Activated CD4-positive, alpha-beta T cell treated with anti-CD3 and anti-CD28 coated beads, Interleukin-2, amount 50 U/mL, for 16 hours (primary cell): ENCODE measurements at regions not wholly inside any gene's neighbourhood (a gene's known extent, or its start where the extent isn't known, plus 50 kb on each side); places are given as distances from the start of the nearest gene placed in this dataset.
A peak's percentile ranks its signal among the peaks of the same experiment; 100 is the strongest.
"Not testable (repeated sequence)": the region's sequence is repeated elsewhere in the genome, so short reads cannot be mapped to it uniquely, and the experiment has no call there.

Experiments
- DNase-seq: peaks from one replicate; pipeline ENCODE4 v3.0.0-alpha.2; 2020

- DNase-seq, result peak; percentile 85
Observed at GRCh38 chr6:144544266-144544830, 259.2 kb downstream of the UTRN start.

- DNase-seq, result no peak
Observed at GRCh38 chr6:144546807-144547206, 261.7 kb downstream of the UTRN start.

- no peak for DNase-seq
Observed at GRCh38 chr6:144547409-144547808, 262.3 kb downstream of the UTRN start.

GRCh38 chr6:144548536-144548935 lies 263.4 kb downstream of the UTRN start:
- no peak for DNase-seq

DNA sequence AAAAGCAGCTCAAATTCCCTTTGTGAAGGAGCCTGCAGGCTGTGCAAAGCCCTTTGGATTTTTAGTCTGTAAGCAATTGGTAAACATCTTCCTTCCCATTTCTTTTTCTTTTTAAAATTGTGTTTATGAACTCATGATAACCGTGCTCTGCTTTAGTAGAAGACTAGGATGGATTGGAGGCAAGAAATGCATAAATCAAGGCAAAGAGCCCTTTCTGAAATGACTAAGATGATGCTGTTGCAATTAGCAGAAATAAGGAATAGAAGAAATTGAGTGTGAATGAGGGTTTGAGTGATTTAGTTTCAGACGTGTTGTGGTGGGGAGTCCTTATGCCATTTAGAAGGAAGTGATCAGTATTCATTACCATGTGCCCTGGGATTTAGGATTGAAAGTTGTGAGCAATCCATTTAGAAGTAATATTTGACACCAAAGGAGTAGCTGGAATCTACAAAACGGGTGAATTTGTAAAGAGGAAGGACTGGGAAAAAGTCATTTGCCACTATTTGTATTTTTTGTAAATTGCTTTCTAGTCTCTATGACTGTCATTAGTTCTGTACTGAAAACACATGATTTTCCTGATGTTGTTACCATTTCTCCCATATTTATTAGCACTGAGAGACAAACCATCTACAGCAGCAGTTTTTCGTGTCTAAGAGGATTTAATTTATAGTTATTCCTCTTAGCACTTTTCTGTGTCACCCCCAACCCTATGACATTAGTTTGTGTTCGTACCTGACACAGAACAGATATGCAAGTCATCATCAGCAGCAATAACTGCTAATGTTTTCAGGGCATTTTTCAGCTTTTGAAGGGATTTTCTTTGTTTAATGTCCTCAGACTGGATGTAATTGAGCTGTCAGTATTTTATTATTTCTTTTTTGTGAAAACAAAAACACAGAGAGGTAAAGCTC lies 265.0 kb downstream of the UTRN start:
- no peak for DNase-seq

GRCh38 chr6:144551339-144551738 lies 266.2 kb downstream of the UTRN start:
- no peak for DNase-seq

DNA sequence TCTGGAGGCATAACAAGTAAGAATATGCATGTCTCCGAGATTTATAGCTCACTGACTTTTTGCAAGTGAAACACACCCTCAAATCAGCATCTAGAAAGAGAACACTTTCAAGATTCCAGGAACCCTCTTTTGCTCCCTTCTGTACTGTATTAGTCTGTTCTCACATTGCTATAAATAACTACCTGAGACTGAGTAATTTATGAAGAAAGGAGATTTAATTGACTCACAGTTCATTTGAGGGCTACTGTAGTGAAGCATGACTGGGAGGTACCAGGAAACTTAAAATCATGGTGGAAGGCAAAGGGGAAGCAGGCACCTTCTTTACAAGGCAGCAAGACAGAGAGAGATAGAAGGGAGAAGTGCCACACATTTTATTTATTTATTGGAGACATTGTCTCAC lies 269.9 kb downstream of the UTRN start:
- DNase-seq, result no peak

GRCh38 chr6:144559865-144560593 lies 274.9 kb downstream of the UTRN start:
- peak; percentile 75 for DNase-seq

DNA sequence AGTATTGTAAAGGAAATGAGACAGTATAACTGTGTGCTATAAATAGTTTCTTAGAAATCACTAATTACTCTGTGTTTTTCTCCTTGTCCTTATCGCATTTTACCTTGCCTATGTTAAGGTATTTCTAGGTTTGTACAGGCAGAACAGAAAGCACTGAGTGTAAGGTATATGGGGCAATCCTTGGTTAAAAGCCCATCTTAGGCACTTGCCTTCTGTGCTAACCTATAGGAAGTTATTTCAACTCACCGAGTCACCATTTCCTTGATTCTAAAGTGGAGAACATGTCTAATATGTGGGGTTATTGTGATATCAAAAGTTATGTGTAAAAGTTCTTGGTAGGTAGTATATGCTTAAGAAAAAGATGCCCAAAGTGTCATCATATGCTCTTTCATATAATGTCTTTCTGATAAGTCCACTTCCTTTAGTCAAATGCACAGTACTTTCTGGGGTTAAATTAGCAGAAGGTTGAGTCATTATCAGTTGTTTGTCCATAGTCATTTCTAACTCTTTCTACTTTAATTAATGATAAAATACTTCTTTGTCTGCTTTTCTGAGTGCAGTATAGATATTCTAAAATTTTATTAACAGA lies 276.4 kb downstream of the UTRN start:
- peak; percentile 23 for DNase-seq

DNA sequence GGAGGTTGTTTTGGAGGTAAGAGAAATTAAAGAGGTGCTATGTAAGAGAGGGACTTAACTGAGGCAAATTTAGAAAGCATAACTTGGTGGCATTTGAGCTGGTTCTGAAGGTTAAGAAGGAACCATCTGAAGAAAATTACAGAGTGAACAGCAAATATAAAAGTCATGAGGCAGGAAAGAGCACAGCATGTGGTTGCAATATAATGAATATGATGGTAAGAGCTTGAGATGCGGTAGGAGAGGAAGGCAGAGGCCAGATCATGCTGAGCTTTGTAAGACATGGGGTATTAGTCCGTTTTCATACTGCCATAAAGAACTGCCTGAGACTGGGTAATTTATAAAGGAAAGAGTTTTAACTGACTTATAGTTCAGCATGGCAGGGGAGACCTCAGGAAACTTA lies 279.1 kb downstream of the UTRN start:
- DNase-seq, result no peak

- peak; percentile 42 for DNase-seq
Observed at GRCh38 chr6:144566868-144567615, 281.9 kb downstream of the UTRN start.

DNA sequence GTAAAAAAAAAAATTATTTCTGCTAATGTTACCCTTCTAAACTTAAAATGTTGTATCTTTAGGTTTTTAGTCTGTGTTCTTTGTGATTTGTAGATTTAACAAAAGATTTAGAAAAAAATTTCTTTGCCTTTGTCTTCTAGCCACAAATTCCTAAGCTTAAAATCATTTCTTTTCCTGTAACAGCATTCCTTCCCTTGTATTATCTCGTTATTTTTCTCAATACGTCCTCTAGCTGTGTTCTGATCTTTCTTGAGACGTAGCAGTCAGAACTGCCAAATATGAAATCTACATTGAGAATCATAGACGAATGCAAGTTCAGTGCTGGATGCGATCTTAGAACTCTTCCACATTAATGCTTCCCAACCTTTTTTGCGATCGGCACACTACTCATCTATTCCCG lies 283.1 kb downstream of the UTRN start:
- DNase-seq, result no peak

DNA sequence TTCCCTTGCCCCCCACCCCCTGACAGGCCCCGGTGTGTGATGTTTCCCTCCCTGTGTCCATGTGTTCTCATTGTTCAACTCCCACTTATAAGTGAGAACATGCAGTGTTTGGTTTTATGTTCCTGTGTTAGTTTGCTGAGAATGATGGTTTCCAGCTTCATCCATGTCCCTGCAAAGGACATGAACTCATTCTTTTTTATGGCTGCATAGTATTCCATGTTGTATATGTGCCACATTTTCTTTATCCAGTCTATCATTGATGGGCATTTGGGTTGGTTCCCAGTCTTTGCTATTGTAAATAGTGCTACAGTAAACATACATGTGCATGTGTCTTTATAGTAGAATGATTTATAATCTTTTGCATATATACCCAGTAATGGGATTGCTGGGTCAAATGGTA lies 287.4 kb downstream of the UTRN start:
- DNase-seq, result not testable (repeated sequence)

DNA sequence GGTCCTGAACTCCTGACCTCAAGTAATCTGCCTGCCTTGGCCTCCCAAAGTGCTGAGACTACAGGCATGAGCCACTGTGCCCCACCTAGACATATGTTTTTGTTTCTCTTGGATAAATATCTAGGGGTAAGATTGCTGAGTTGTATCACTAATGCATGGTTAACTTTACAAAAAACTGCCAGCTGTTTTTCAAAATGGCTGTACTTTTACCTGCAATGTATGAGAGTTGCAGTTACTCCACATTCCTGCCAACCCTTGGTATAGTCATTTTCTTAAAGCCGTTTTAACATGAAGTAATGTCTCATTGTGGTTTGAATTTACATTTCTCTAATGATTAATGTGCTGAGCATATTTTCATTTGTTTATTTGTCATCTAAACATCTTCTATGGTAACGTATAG lies 289.7 kb downstream of the UTRN start:
- DNase-seq, result peak; percentile 12

DNA sequence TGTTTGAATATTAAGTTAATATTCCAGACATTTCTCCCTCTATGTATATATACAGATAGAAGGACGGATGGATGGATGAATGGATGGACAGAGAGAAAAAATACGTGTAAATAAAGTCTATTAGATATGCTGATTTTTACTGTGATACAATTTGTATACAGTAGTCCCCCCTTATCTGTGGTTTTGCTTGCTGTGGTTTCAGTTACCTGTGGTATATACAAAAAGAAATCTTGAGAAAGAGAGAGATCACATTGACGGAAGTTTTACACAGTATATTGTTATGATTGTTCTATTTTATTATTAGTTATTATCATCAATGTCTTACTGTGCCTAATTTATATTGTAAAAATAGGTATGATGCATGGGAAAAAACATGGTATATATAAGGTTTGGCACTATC lies 290.2 kb downstream of the UTRN start:
- DNase-seq, result no peak

DNA sequence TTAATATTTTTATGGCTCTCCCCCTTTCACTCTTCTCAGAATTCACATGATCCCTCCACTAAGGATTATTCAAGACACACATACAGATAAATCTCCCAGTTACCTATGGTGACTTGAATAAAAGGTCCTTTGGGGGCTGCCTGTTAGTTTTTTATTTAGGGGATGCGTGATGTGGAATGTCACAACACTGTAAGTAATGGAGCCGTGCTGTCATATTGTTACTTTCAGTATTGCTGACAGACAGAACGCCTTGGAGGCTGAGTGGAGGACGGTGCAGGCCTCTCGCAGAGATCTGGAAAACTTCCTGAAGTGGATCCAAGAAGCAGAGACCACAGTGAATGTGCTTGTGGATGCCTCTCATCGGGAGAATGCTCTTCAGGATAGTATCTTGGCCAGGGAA lies 291.7 kb downstream of the UTRN start:
- peak; percentile 21 for DNase-seq

DNA sequence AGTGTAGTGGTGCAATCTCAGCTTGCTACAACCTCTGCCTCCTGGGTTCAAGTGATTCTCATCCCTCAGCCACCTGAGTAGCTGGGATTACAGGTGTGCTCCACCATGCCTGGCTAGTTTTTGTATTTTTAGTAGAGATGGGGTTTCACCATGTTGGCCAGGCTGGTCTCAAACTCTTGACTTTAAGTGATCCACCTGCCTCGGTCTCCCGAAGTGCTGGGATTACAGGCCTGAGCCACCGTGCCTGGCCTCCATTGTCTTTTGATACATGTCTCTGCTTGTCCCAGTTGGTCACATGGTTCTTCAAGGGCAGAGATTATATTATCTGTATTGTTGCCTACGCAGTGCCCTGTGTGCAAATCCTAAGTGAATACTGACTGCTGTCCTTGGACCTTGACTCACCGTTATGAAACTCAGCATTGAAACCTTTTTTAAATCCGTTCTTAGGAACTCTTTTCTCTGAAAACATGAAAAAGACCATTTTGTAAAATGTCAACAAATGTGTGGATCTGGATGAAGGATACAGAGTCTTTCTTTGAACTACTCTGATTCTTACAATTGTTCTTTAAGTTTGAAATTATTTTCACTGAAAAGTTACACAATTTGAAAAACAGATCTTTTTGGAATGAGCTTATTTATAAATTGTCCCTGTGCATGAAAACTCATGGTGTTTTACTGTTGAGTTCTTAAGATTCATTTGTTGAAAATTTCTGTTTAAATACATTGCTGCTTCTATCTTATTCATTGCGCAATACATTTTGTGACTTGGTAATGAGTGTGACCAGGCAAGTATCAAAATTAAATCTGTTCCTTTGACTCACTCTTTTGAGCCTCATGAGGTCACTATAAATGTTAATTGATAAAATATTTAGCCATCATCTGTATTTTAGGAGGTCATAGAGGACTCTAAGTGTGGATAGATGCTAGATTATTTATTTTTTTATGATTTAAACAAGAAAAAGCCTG lies 293.5 kb downstream of the UTRN start:
- peak; percentile 29 for DNase-seq

- DNase-seq, result peak; percentile 79
Observed at GRCh38 chr6:144580039-144580438, 294.9 kb downstream of the UTRN start.

GRCh38 chr6:144580771-144581170 lies 295.6 kb downstream of the UTRN start:
- no peak for DNase-seq

DNA sequence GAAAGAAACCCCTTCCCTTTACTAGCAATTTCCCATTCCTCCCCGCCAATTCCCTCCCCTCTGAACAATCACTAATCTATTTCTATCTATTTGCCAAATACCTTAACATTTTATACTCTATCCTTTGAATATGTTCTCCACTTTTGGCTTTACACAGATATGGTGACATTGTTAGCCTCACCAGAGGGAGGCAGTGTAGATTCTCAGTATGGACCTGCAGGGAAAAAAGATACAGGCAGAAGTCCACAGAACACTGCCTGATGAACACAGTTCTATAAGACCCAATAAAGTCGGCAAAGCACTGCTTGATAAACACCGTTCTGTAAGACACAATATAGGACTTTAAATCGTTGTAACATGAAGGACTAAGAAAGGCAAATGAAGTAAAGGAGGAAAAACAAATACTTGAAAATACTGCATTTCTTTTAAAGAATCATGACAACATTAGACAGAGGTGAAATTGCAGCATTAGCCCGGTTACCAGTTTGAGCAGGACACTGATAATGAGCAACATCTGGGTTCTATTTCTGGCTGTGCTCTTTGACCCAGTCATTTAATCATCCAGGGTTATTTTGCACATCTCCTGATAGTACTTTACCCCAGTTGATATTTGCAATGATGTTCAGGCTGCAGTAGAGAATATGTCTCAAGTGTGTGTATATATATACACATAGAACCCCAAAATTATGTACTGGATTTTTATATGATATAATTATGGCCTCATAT lies 296.8 kb downstream of the UTRN start:
- peak; percentile 58 for DNase-seq
